ENCODE measurements at regions not wholly inside any gene's neighbourhood (a gene's known extent, or its start where the extent isn't known, plus 50 kb on each side); places are given as distances from the start of the nearest gene placed in this dataset.

GRCh38 chr14:95024380-95024779, 132.9 kb downstream of the DICER1 start:
- no peak overlapping the region for H3K4me3 ChIP-seq (ENCODE audit: low read depth, low read length)
- no peak for TF ChIP-seq CTCF (IDR thresholded peaks at IDR 0.05; ENCODE audit: insufficient read depth, low read length)
- DNase-seq (ENCODE audit: low read depth): no peak

- peak; percentile 38 for DNase-seq (ENCODE audit: low read depth)
- no peak for TF ChIP-seq CTCF (IDR thresholded peaks at IDR 0.05; ENCODE audit: insufficient read depth, low read length)
- H3K4me3 ChIP-seq (ENCODE audit: low read depth, low read length): no peak overlapping the region
Observed at GRCh38 chr14:95023886-95024285, 133.4 kb downstream of the DICER1 start.

GRCh38 chr14:95023115-95023514, 134.2 kb downstream of the DICER1 start:
- TF ChIP-seq CTCF (IDR thresholded peaks at IDR 0.05; ENCODE audit: insufficient read depth, low read length): no peak
- no peak for DNase-seq (ENCODE audit: low read depth)
- H3K4me3 ChIP-seq (ENCODE audit: low read depth, low read length): no peak overlapping the region

- no peak for DNase-seq (ENCODE audit: low read depth)
- no peak for TF ChIP-seq CTCF (IDR thresholded peaks at IDR 0.05; ENCODE audit: insufficient read depth, low read length)
Observed at GRCh38 chr14:95021588-95021987, 135.7 kb downstream of the DICER1 start.

GRCh38 chr14:95018821-95019220, 138.5 kb downstream of the DICER1 start:
- peak; percentile 54 for DNase-seq (ENCODE audit: low read depth)

More at GRCh38 chr14:95021588-95021987, 135.7 kb downstream of the DICER1 start:
- no peak overlapping the region for H3K4me3 ChIP-seq (ENCODE audit: low read depth, low read length)

GRCh38 chr14:95015046-95015445, 142.3 kb downstream of the DICER1 start:
- DNase-seq (ENCODE audit: low read depth): no peak
- no peak overlapping the region for H3K4me3 ChIP-seq (ENCODE audit: low read depth, low read length)
- no peak for TF ChIP-seq CTCF (IDR thresholded peaks at IDR 0.05; ENCODE audit: insufficient read depth, low read length)

More at GRCh38 chr14:95018821-95019220, 138.5 kb downstream of the DICER1 start:
- H3K4me3 ChIP-seq (ENCODE audit: low read depth, low read length): no peak overlapping the region
- no peak for TF ChIP-seq CTCF (IDR thresholded peaks at IDR 0.05; ENCODE audit: insufficient read depth, low read length)

- DNase-seq (ENCODE audit: low read depth): no peak
- TF ChIP-seq CTCF (IDR thresholded peaks at IDR 0.05; ENCODE audit: insufficient read depth, low read length): no peak
- no peak overlapping the region for H3K4me3 ChIP-seq (ENCODE audit: low read depth, low read length)
Observed at GRCh38 chr14:95014036-95014435, 143.3 kb downstream of the DICER1 start.
